ENCODE measurements at regions not wholly inside any gene's neighbourhood (a gene's known extent, or its start where the extent isn't known, plus 50 kb on each side); places are given as distances from the start of the nearest gene placed in this dataset.

- no peak overlapping the region for H3K4me3 ChIP-seq
- no peaks in the 10 kb centered on the region for H3K36me3 ChIP-seq
- no peak for DNase-seq (ENCODE audit: extremely low spot score)
- TF ChIP-seq, protein P1, sequence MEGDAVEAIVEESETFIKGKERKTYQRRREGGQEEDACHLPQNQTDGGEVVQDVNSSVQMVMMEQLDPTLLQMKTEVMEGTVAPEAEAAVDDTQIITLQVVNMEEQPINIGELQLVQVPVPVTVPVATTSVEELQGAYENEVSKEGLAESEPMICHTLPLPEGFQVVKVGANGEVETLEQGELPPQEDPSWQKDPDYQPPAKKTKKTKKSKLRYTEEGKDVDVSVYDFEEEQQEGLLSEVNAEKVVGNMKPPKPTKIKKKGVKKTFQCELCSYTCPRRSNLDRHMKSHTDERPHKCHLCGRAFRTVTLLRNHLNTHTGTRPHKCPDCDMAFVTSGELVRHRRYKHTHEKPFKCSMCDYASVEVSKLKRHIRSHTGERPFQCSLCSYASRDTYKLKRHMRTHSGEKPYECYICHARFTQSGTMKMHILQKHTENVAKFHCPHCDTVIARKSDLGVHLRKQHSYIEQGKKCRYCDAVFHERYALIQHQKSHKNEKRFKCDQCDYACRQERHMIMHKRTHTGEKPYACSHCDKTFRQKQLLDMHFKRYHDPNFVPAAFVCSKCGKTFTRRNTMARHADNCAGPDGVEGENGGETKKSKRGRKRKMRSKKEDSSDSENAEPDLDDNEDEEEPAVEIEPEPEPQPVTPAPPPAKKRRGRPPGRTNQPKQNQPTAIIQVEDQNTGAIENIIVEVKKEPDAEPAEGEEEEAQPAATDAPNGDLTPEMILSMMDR (IDR thresholded peaks at IDR 0.05), result no peak
- TF ChIP-seq POLR2AphosphoS5 (IDR thresholded peaks at IDR 0.05) (no peak), POLR2A (IDR thresholded peaks at IDR 0.05; ENCODE audit: low read depth) (no peak), EP300 (IDR thresholded peaks at IDR 0.05) (no peak)
- H3K9me3 ChIP-seq, result no peaks in the 10 kb centered on the region
- WGBS, result 73% methylated on average over 6 of the region's 6 CpGs
- intact Hi-C loops (cut with DNase I), result no loop called here
- H3K4me1 ChIP-seq, result no peaks in the 10 kb centered on the region
- H3K27ac ChIP-seq (replicated peaks in 1 of 4), result no peak overlapping the region
- peaks cover 0 to 7% (median 0%) of the 10 kb centered on the region in 4 donors for H3K27me3 ChIP-seq
These were observed 79.1 kb upstream of the MYCN start for GRCh38 chr2:15861172-15861822.

GRCh38 chr2:15861898-15862297 lies 78.5 kb upstream of the MYCN start:
- H3K4me1 ChIP-seq, result no peaks in the 10 kb centered on the region
- no peak for DNase-seq (ENCODE audit: extremely low spot score)
- H3K9me3 ChIP-seq, result no peaks in the 10 kb centered on the region
- TF ChIP-seq POLR2AphosphoS5 (IDR thresholded peaks at IDR 0.05) (no peak), EP300 (IDR thresholded peaks at IDR 0.05) (no peak), POLR2A (IDR thresholded peaks at IDR 0.05; ENCODE audit: low read depth) (no peak)
- TF ChIP-seq, protein P1 (IDR thresholded peaks at IDR 0.05), result no peak
- intact Hi-C loops (cut with DNase I), result no loop called here
- no peak overlapping the region for H3K27ac ChIP-seq (replicated peaks in 1 of 4)
- H3K36me3 ChIP-seq, result no peaks in the 10 kb centered on the region
- no peak overlapping the region for H3K4me3 ChIP-seq
- 90% methylated on average over 1 of the region's 1 CpG for WGBS
- peaks cover 0 to 4% (median 0%) of the 10 kb centered on the region in 4 donors for H3K27me3 ChIP-seq

- Histone ChIP-seq H3K27ac (replicated peaks in 1 of 4) (no peak overlapping the region), H3K9me3 (peaks cover 0 to 6% (median 3%) of the 10 kb centered on the region in 4 donors), H3K36me3 (no peaks in the 10 kb centered on the region), H3K27me3 (no peaks in the 10 kb centered on the region), H3K4me3 (no peak overlapping the region), H3K4me1 (no peaks in the 10 kb centered on the region)
- intact Hi-C loops (cut with DNase I), result no loop called here
- DNase-seq (ENCODE audit: extremely low spot score), result no peak
- 82% methylated on average over 2 of the region's 2 CpGs for WGBS
- no peak for TF ChIP-seq POLR2A (IDR thresholded peaks at IDR 0.05; ENCODE audit: low read depth)
- TF ChIP-seq, protein P1 (IDR thresholded peaks at IDR 0.05), result no peak
- TF ChIP-seq EP300 (IDR thresholded peaks at IDR 0.05), result no peak
- no peak for TF ChIP-seq POLR2AphosphoS5 (IDR thresholded peaks at IDR 0.05)
These were observed 77.3 kb upstream of the MYCN start for GRCh38 chr2:15863089-15863488.

DNA sequence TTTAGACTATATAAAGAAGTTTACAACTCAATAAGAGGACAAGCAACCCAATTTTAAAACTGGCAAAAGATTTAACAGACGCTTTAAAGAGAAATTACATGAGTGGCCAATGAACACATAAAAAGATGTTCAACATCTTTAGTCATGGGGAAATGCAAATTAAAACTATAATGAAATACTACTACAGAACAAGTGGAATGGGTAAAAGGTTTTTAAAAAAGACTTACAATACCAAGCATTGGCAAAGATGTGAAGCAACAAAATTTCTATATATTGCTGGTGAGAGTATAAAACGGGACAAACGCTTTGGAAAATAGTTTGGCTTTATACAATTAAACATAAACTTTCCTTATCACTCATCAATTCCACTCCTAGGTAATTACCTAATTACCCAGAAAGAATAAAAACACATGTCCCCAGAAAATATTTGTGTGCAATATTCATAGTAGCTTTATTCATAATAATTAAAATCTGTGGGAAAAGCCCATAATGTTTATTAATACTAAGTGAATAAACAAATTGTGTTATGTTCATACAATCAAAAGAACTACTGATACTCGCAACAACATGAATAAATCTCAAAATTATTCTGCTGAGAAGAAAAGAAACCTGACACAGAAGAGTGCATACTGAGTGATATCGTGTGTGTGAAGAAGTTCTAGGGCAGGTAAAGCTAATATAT lies 76.7 kb upstream of the MYCN start:
- intact Hi-C loops (cut with DNase I), result no loop called here
- no peaks in the 10 kb centered on the region for H3K36me3 ChIP-seq
- TF ChIP-seq, protein P1 (IDR thresholded peaks at IDR 0.05), result no peak
- TF ChIP-seq POLR2A (IDR thresholded peaks at IDR 0.05; ENCODE audit: low read depth) (no peak), POLR2AphosphoS5 (IDR thresholded peaks at IDR 0.05) (no peak), EP300 (IDR thresholded peaks at IDR 0.05) (no peak)
- DNase-seq (ENCODE audit: extremely low spot score), result no peak
- 94% methylated on average over 5 of the region's 5 CpGs for WGBS
- peaks cover 0 to 6% (median 3%) of the 10 kb centered on the region in 4 donors for H3K9me3 ChIP-seq
- no peak overlapping the region for H3K27ac ChIP-seq (replicated peaks in 1 of 4)
- H3K27me3 ChIP-seq, result no peaks in the 10 kb centered on the region
- H3K4me1 ChIP-seq, result no peaks in the 10 kb centered on the region
- no peak overlapping the region for H3K4me3 ChIP-seq

Data from esophagus muscularis mucosa (tissue), 4 donors.